ENCODE measurements at regions not wholly inside any gene's neighbourhood (a gene's known extent, or its start where the extent isn't known, plus 50 kb on each side); places are given as distances from the start of the nearest gene placed in this dataset.
"Not testable (repeated sequence)": the region's sequence is repeated elsewhere in the genome, so short reads cannot be mapped to it uniquely, and the experiment has no call there.

- H3F3A ChIP-seq (ENCODE audit: control insufficient read depth, insufficient read depth) = no peaks in the 10 kb centered on the region
- no peaks in the 10 kb centered on the region for H3K27me3 ChIP-seq (ENCODE audit: control insufficient read depth, low read length)
- no peak overlapping the region for H3K27ac ChIP-seq (ENCODE audit: low read depth, low read length)
- no peak overlapping the region for H3K4me3 ChIP-seq (ENCODE audit: low read length)
- no peak for TF ChIP-seq CTCF (IDR thresholded peaks at IDR 0.05; ENCODE audit: low read depth, low read length, poor library complexity, severe bottlenecking)
- TF ChIP-seq EZH2phosphoT487 (IDR thresholded peaks at IDR 0.05; ENCODE audit: borderline replicate concordance, low read length) = no peak
- no peaks in the 10 kb centered on the region for H3K4me1 ChIP-seq (ENCODE audit: control insufficient read depth, low read length)
- no peaks in the 10 kb centered on the region for H3K36me3 ChIP-seq (ENCODE audit: control insufficient read depth, low read length)
- H3K9me3 ChIP-seq (ENCODE audit: control insufficient read depth, insufficient read depth, low read length) = no peaks in the 10 kb centered on the region
- no peaks in the 10 kb centered on the region for H3K9me2 ChIP-seq (replicated peaks; ENCODE audit: control insufficient read depth, low read length)
- H4K20me1 ChIP-seq (ENCODE audit: control insufficient read depth, insufficient read depth, low read depth, low read length) = no peaks in the 10 kb centered on the region
- H3K4me2 ChIP-seq (ENCODE audit: low read length) = no peak overlapping the region
- H3K79me2 ChIP-seq (ENCODE audit: control insufficient read depth, low read length) = no peaks in the 10 kb centered on the region
Observed at GRCh38 chr18:67455890-67456501, 60.5 kb downstream of the DSEL start.

- Histone ChIP-seq H3K4me3 (ENCODE audit: low read length) (no peak overlapping the region), H3K4me1 (ENCODE audit: control insufficient read depth, low read length) (no peaks in the 10 kb centered on the region), H3F3A (ENCODE audit: control insufficient read depth, insufficient read depth) (no peaks in the 10 kb centered on the region), H3K79me2 (ENCODE audit: control insufficient read depth, low read length) (no peaks in the 10 kb centered on the region), H3K4me2 (ENCODE audit: low read length) (no peak overlapping the region), H3K9me3 (ENCODE audit: control insufficient read depth, insufficient read depth, low read length) (no peaks in the 10 kb centered on the region), H3K9me2 (replicated peaks; ENCODE audit: control insufficient read depth, low read length) (no peaks in the 10 kb centered on the region), H3K27me3 (ENCODE audit: control insufficient read depth, low read length) (no peaks in the 10 kb centered on the region), H3K27ac (ENCODE audit: low read depth, low read length) (no peak overlapping the region), H3K36me3 (ENCODE audit: control insufficient read depth, low read length) (no peaks in the 10 kb centered on the region), H4K20me1 (ENCODE audit: control insufficient read depth, insufficient read depth, low read depth, low read length) (no peaks in the 10 kb centered on the region)
- TF ChIP-seq CTCF (IDR thresholded peaks at IDR 0.05; ENCODE audit: low read depth, low read length, poor library complexity, severe bottlenecking) (no peak), EZH2phosphoT487 (IDR thresholded peaks at IDR 0.05; ENCODE audit: borderline replicate concordance, low read length) (no peak)
Observed at GRCh38 chr18:67453901-67454300, 62.6 kb downstream of the DSEL start.

- TF ChIP-seq EZH2phosphoT487 (IDR thresholded peaks at IDR 0.05; ENCODE audit: borderline replicate concordance, low read length) = no peak
- TF ChIP-seq CTCF (IDR thresholded peaks at IDR 0.05; ENCODE audit: low read depth, low read length, poor library complexity, severe bottlenecking) = no peak
Observed at GRCh38 chr18:67451960-67452359, 64.6 kb downstream of the DSEL start.

GRCh38 chr18:67451101-67451500 lies 65.4 kb downstream of the DSEL start:
- not testable (repeated sequence) for H3K79me2 ChIP-seq (ENCODE audit: control insufficient read depth, low read length); H4K20me1 ChIP-seq (ENCODE audit: control insufficient read depth, insufficient read depth, low read depth, low read length); H3K4me2 ChIP-seq (ENCODE audit: low read length); H3K9me3 ChIP-seq (ENCODE audit: control insufficient read depth, insufficient read depth, low read length); H3K9me2 ChIP-seq (replicated peaks; ENCODE audit: control insufficient read depth, low read length); H3K27me3 ChIP-seq (ENCODE audit: control insufficient read depth, low read length); H3F3A ChIP-seq (ENCODE audit: control insufficient read depth, insufficient read depth); H3K4me1 ChIP-seq (ENCODE audit: control insufficient read depth, low read length); H3K27ac ChIP-seq (ENCODE audit: low read depth, low read length); H3K36me3 ChIP-seq (ENCODE audit: control insufficient read depth, low read length); H3K4me3 ChIP-seq (ENCODE audit: low read length)

More at GRCh38 chr18:67451960-67452359, 64.6 kb downstream of the DSEL start:
- Histone ChIP-seq H3K9me3 (ENCODE audit: control insufficient read depth, insufficient read depth, low read length) (no peaks in the 10 kb centered on the region), H3K79me2 (ENCODE audit: control insufficient read depth, low read length) (no peaks in the 10 kb centered on the region), H3F3A (ENCODE audit: control insufficient read depth, insufficient read depth) (no peaks in the 10 kb centered on the region), H4K20me1 (ENCODE audit: control insufficient read depth, insufficient read depth, low read depth, low read length) (no peaks in the 10 kb centered on the region), H3K27me3 (ENCODE audit: control insufficient read depth, low read length) (no peaks in the 10 kb centered on the region), H3K4me2 (ENCODE audit: low read length) (no peak overlapping the region), H3K27ac (ENCODE audit: low read depth, low read length) (no peak overlapping the region), H3K9me2 (replicated peaks; ENCODE audit: control insufficient read depth, low read length) (no peaks in the 10 kb centered on the region), H3K4me3 (ENCODE audit: low read length) (no peak overlapping the region), H3K36me3 (ENCODE audit: control insufficient read depth, low read length) (no peaks in the 10 kb centered on the region), H3K4me1 (ENCODE audit: control insufficient read depth, low read length) (no peaks in the 10 kb centered on the region)
